HCT116 (cell line): ENCODE measurements at regions not wholly inside any gene's neighbourhood (a gene's known extent, or its start where the extent isn't known, plus 50 kb on each side); places are given as distances from the start of the nearest gene placed in this dataset.

ENCODE experiments used
- CTCF ChIP-seq, 3 experiments: fragments of 200-600 bp in 1 of 3; sonication (generic) in 1 of 3; IDR thresholded peaks in 2 of 3; conservative IDR thresholded peaks in 1 of 3; 2 replicates each; pipeline ENCODE4 v1.5.1; 2012 to 2017; ENCODE audit warnings: low read depth in 2 of 3, low read length in 2 of 3, antibody characterized with exemption in 1 of 3, borderline replicate concordance in 1 of 3, control low read depth in 1 of 3, mild to moderate bottlenecking in 1 of 3, mixed read lengths in 1 of 3, mixed run types in 1 of 3, moderate library complexity in 1 of 3; ENCODE audit not compliant: insufficient read depth in 1 of 3
- EZH2 ChIP-seq: fragments of 200-600 bp; sonication (generic); IDR thresholded peaks from 2 replicates; pipeline ENCODE4 v1.6.1; 2017; ENCODE audit warnings: antibody characterized with exemption, mixed run types
- POLR2A ChIP-seq: IDR thresholded peaks from 2 replicates; pipeline ENCODE4 v1.7.0; 2011; ENCODE audit warnings: borderline replicate concordance; ENCODE audit not compliant: insufficient read depth, insufficient read length; ENCODE audit errors: extremely low read depth
- POLR2AphosphoS5 ChIP-seq: IDR thresholded peaks from 2 replicates; pipeline ENCODE4 v1.6.1; 2011; ENCODE audit warnings: mild to moderate bottlenecking, low read depth, low read length, moderate library complexity
- REST ChIP-seq: IDR thresholded peaks from 2 replicates; pipeline ENCODE4 v1.6.1; 2012; ENCODE audit warnings: low read depth

- TF ChIP-seq REST: no peak
- TF ChIP-seq POLR2A: no peak
- TF ChIP-seq POLR2AphosphoS5: no peak
- no peak for TF ChIP-seq CTCF (IDR thresholded peaks at IDR 0.05 in 2 of 3, conservative IDR thresholded peaks at IDR 0.05 in 1 of 3; ENCODE audit: borderline replicate concordance in 1 of 3, insufficient read depth in 1 of 3, low read depth in 2 of 3, low read length in 2 of 3)
- no peak for TF ChIP-seq EZH2
Observed at GRCh38 chr10:33401300-33401699, 66.8 kb upstream of the NRP1 start.
